ENCODE measurements at regions not wholly inside any gene's neighbourhood (a gene's known extent, or its start where the extent isn't known, plus 50 kb on each side); places are given as distances from the start of the nearest gene placed in this dataset.

GRCh38 chr2:219765231-219765911, 137.9 kb downstream of the SLC4A3 start:
- DNase-seq (ENCODE audit: extremely low read depth, low read depth): no peak

GRCh38 chr2:219766658-219767057, 139.2 kb downstream of the SLC4A3 start:
- no peak for DNase-seq (ENCODE audit: extremely low read depth, low read depth)

- DNase-seq (ENCODE audit: extremely low read depth, low read depth): no peak
Measured at GRCh38 chr2:219769090-219769910, 141.9 kb downstream of the SLC4A3 start.

GRCh38 chr2:219772103-219772635, 144.7 kb downstream of the SLC4A3 start:
- no peak for DNase-seq (ENCODE audit: extremely low read depth, low read depth)

- no peak for DNase-seq (ENCODE audit: extremely low read depth, low read depth)
Measured at GRCh38 chr2:219772697-219773096, 145.3 kb downstream of the SLC4A3 start.

GRCh38 chr2:219775506-219775905, 148.1 kb downstream of the SLC4A3 start:
- no peak for DNase-seq (ENCODE audit: extremely low read depth, low read depth)

- no peak for DNase-seq (ENCODE audit: extremely low read depth, low read depth)
Measured at GRCh38 chr2:219777388-219777787, 150.0 kb downstream of the SLC4A3 start.

GRCh38 chr2:219778189-219778588, 150.8 kb downstream of the SLC4A3 start:
- no peak for DNase-seq (ENCODE audit: extremely low read depth, low read depth)

GRCh38 chr2:219782737-219783348, 155.4 kb downstream of the SLC4A3 start:
- no peak for DNase-seq (ENCODE audit: extremely low read depth, low read depth)

- DNase-seq (ENCODE audit: extremely low read depth, low read depth): no peak
Measured at GRCh38 chr2:219783359-219783975, 156.0 kb downstream of the SLC4A3 start.

- DNase-seq (ENCODE audit: extremely low read depth, low read depth): no peak
Measured at GRCh38 chr2:219784178-219784577, 156.7 kb downstream of the SLC4A3 start.

- DNase-seq (ENCODE audit: extremely low read depth, low read depth): no peak
Measured at GRCh38 chr2:219789476-219789875, 162.0 kb downstream of the SLC4A3 start.

- DNase-seq (ENCODE audit: extremely low read depth, low read depth): no peak
Measured at GRCh38 chr2:219792446-219792845, 165.0 kb downstream of the SLC4A3 start.

- DNase-seq (ENCODE audit: extremely low read depth, low read depth): no peak
Measured at GRCh38 chr2:219798430-219798829, 171.0 kb downstream of the SLC4A3 start.

GRCh38 chr2:219803294-219803693, 175.9 kb downstream of the SLC4A3 start:
- no peak for DNase-seq (ENCODE audit: extremely low read depth, low read depth)

- DNase-seq (ENCODE audit: extremely low read depth, low read depth): no peak
Measured at GRCh38 chr2:219810895-219811294, 183.5 kb downstream of the SLC4A3 start.

GRCh38 chr2:219812672-219813071, 185.2 kb downstream of the SLC4A3 start:
- no peak for DNase-seq (ENCODE audit: extremely low read depth, low read depth)

- DNase-seq (ENCODE audit: extremely low read depth, low read depth): no peak
Measured at GRCh38 chr2:219820767-219821166, 193.3 kb downstream of the SLC4A3 start.

GRCh38 chr2:219823574-219823973, 196.1 kb downstream of the SLC4A3 start:
- DNase-seq (ENCODE audit: extremely low read depth, low read depth): no peak

GRCh38 chr2:219824996-219825395, 197.6 kb downstream of the SLC4A3 start:
- DNase-seq (ENCODE audit: extremely low read depth, low read depth): no peak

- no peak for DNase-seq (ENCODE audit: extremely low read depth, low read depth)
Measured at GRCh38 chr2:219828127-219828526, 200.7 kb downstream of the SLC4A3 start.
